ENCODE measurements at regions not wholly inside any gene's neighbourhood (a gene's known extent, or its start where the extent isn't known, plus 50 kb on each side); places are given as distances from the start of the nearest gene placed in this dataset.

- no peak for TF ChIP-seq PATZ1 (CRISPR knock-in tag; IDR thresholded peaks at IDR 0.05; ENCODE audit: borderline replicate concordance)
- no peak for TF ChIP-seq ISL1 (CRISPR knock-in tag; IDR thresholded peaks at IDR 0.05)
- TF ChIP-seq ZFP30 (CRISPR knock-in tag; IDR thresholded peaks at IDR 0.05), result no peak
- TF ChIP-seq ZC3H10 (CRISPR knock-in tag; IDR thresholded peaks at IDR 0.05), result no peak
- no peak for TF ChIP-seq RARB (CRISPR knock-in tag; IDR thresholded peaks at IDR 0.05)
- TF ChIP-seq ZFP3 (CRISPR knock-in tag; IDR thresholded peaks at IDR 0.05), result no peak
- no peak for TF ChIP-seq CSRNP3 (CRISPR knock-in tag; IDR thresholded peaks at IDR 0.05)
- TF ChIP-seq CREB5 (CRISPR knock-in tag; IDR thresholded peaks at IDR 0.05; ENCODE audit: low read depth), result no peak
Measured at GRCh38 chr1:232287676-232288569, 342.0 kb downstream of the SIPA1L2 start.
